ENCODE measurements at regions not wholly inside any gene's neighbourhood (a gene's known extent, or its start where the extent isn't known, plus 50 kb on each side); places are given as distances from the start of the nearest gene placed in this dataset.

DNA sequence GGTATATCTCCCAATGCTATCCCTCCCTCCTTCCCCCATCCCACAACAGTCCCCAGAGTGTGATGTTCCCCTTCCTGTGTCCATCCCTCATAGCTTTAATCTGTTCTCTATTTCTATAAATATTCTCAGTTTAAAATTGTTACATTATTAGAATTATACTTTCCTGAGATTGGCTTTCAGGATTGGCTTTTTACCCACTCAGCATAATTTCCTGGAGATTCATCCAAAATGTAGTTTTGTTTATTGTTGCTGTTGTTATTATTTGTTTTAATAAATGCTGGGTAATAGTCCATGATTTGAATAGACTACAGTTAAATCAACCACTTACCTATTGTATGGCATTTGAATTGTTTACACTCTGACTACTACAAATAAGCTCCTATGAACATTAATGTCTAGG is 936.4 kb downstream of the FAT4 start:
- TF ChIP-seq EZH2phosphoT487 (IDR thresholded peaks at IDR 0.05; ENCODE audit: insufficient read depth, low read depth) (no peak), EZH2 (IDR thresholded peaks at IDR 0.05; ENCODE audit: insufficient read depth, poor library complexity, severe bottlenecking) (no peak)

Data from GM23248 (cell line).